Activated CD4-positive, alpha-beta T cell treated with anti-CD3 and anti-CD28 coated beads, Interleukin-2, Interleukin-6, amounts not matched to agents 100 ng/mL and 50 ng/mL, durations not matched to agents 16 hours and 8 hours (primary cell): ENCODE measurements at regions not wholly inside any gene's neighbourhood (a gene's known extent, or its start where the extent isn't known, plus 50 kb on each side); places are given as distances from the start of the nearest gene placed in this dataset.
A peak's percentile ranks its signal among the peaks of the same experiment; 100 is the strongest.

Experiments
- DNase-seq: peaks from one replicate; pipeline ENCODE4 v3.0.0-alpha.2; 2020

GRCh38 chr15:97680606-97681220 is 279.8 kb upstream of the ARRDC4 start:
- DNase-seq, result no peak

GRCh38 chr15:97683831-97684230 is 276.7 kb upstream of the ARRDC4 start:
- DNase-seq, result no peak

- no peak for DNase-seq
Observed at GRCh38 chr15:97684249-97684648, 276.3 kb upstream of the ARRDC4 start.

- no peak for DNase-seq
Observed at GRCh38 chr15:97686324-97686723, 274.2 kb upstream of the ARRDC4 start.

- DNase-seq, result no peak
Observed at GRCh38 chr15:97687654-97688053, 272.8 kb upstream of the ARRDC4 start.

- DNase-seq, result no peak
Observed at GRCh38 chr15:97688177-97688576, 272.3 kb upstream of the ARRDC4 start.

- DNase-seq, result no peak
Observed at GRCh38 chr15:97688886-97689285, 271.6 kb upstream of the ARRDC4 start.

GRCh38 chr15:97691078-97691477 is 269.4 kb upstream of the ARRDC4 start:
- DNase-seq, result no peak

- DNase-seq, result no peak
Observed at GRCh38 chr15:97691799-97692198, 268.7 kb upstream of the ARRDC4 start.

- no peak for DNase-seq
Observed at GRCh38 chr15:97692301-97693015, 268.0 kb upstream of the ARRDC4 start.

- no peak for DNase-seq
Observed at GRCh38 chr15:97694456-97694855, 266.0 kb upstream of the ARRDC4 start.

- DNase-seq, result no peak
Observed at GRCh38 chr15:97703400-97703799, 257.1 kb upstream of the ARRDC4 start.

GRCh38 chr15:97706059-97706458 is 254.4 kb upstream of the ARRDC4 start:
- DNase-seq, result no peak

GRCh38 chr15:97708252-97708651 is 252.3 kb upstream of the ARRDC4 start:
- no peak for DNase-seq

GRCh38 chr15:97712530-97712929 is 248.0 kb upstream of the ARRDC4 start:
- DNase-seq, result no peak

GRCh38 chr15:97717806-97718205 is 242.7 kb upstream of the ARRDC4 start:
- DNase-seq, result no peak

- no peak for DNase-seq
Observed at GRCh38 chr15:97718509-97718908, 242.0 kb upstream of the ARRDC4 start.

GRCh38 chr15:97728791-97729190 is 231.7 kb upstream of the ARRDC4 start:
- DNase-seq, result no peak

GRCh38 chr15:97729270-97729669 is 231.2 kb upstream of the ARRDC4 start:
- DNase-seq, result no peak

GRCh38 chr15:97730315-97730714 is 230.2 kb upstream of the ARRDC4 start:
- DNase-seq, result no peak

GRCh38 chr15:97731859-97732258 is 228.6 kb upstream of the ARRDC4 start:
- DNase-seq, result no peak

- no peak for DNase-seq
Observed at GRCh38 chr15:97733373-97733772, 227.1 kb upstream of the ARRDC4 start.

- DNase-seq, result no peak
Observed at GRCh38 chr15:97736748-97737147, 223.8 kb upstream of the ARRDC4 start.

GRCh38 chr15:97745481-97746071 is 214.9 kb upstream of the ARRDC4 start:
- peak; percentile 48 for DNase-seq
